K562 (cell line): ENCODE measurements at regions not wholly inside any gene's neighbourhood (a gene's known extent, or its start where the extent isn't known, plus 50 kb on each side); places are given as distances from the start of the nearest gene placed in this dataset.

Source experiments
- CHD4 ChIP-seq: fragments of 200-600 bp; sonication (generic); IDR thresholded peaks from 3 replicates; pipeline ENCODE4 v1.6.1; 2012; ENCODE audit warnings: low read depth, mild to moderate bottlenecking, mixed read lengths, low read length, inconsistent platforms; ENCODE audit not compliant: insufficient read depth, insufficient replicate concordance, poor library complexity, severe bottlenecking
- JUNB ChIP-seq: fragments of 450-650 bp; formaldehyde crosslinking; conservative IDR thresholded peaks from 2 replicates; pipeline ENCODE4 v1.4.0; 2020; ENCODE audit warnings: mild to moderate bottlenecking
- NFE2 ChIP-seq: IDR thresholded peaks from 2 replicates; pipeline ENCODE4 v1.6.1; 2014; ENCODE audit warnings: antibody characterized with exemption, low read depth
- POLR2A ChIP-seq: fragments of 450-650 bp; conservative IDR thresholded peaks from 2 replicates; pipeline ENCODE4 v1.6.1; 2016
- RFX5 ChIP-seq: IDR thresholded peaks from 2 replicates; pipeline ENCODE4 v1.6.1; 2011; ENCODE audit warnings: low read depth, mild to moderate bottlenecking, improper control_type of control experiment, low read length
- SIN3A ChIP-seq, 2 experiments: fragments of 150-350 bp in 1 of 2; IDR thresholded peaks; 2 replicates each; pipeline ENCODE4 v1.6.1; 2011 to 2016; ENCODE audit warnings: borderline replicate concordance in 2 of 2, low read depth in 2 of 2, low read length in 2 of 2, mild to moderate bottlenecking in 2 of 2, moderate library complexity in 2 of 2; ENCODE audit not compliant: control insufficient read depth in 1 of 2
- TOE1 ChIP-seq, 2 experiments: fragments of 450-650 bp in 1 of 2; sonication (generic) in 1 of 2; formaldehyde crosslinking in 1 of 2; IDR thresholded peaks; 2 replicates each; pipeline versions ENCODE4 v1.7.1 to v1.8.0; 2016 to 2022; ENCODE audit warnings: borderline replicate concordance in 2 of 2, mild to moderate bottlenecking in 2 of 2, antibody characterized with exemption in 1 of 2, inconsistent platforms in 1 of 2, low read depth in 1 of 2, missing genetic modification reagents in 1 of 2, moderate library complexity in 1 of 2

- TF ChIP-seq RFX5 (no peak), CHD4 (no peak), TOE1 (IDR thresholded peaks at IDR 0.05; ENCODE audit: borderline replicate concordance) (no peak), TOE1 (CRISPR knock-in tag; IDR thresholded peaks at IDR 0.05; ENCODE audit: borderline replicate concordance, low read depth) (no peak), SIN3A (IDR thresholded peaks at IDR 0.05; ENCODE audit: borderline replicate concordance in 2 of 2, control insufficient read depth in 1 of 2, low read depth in 2 of 2, low read length in 2 of 2) (no peak), JUNB (CRISPR knock-in tag) (no peak), POLR2A (no peak), NFE2 (no peak)
These were observed 60.0 kb downstream of the FAM181B start for GRCh38 chr11:82673631-82674030.
